GM13976 (cell line): ENCODE measurements at regions not wholly inside any gene's neighbourhood (a gene's known extent, or its start where the extent isn't known, plus 50 kb on each side); places are given as distances from the start of the nearest gene placed in this dataset.

Source experiments
- DNase-seq: peaks from one replicate; pipeline ENCODE4 v3.0.0; 2012; ENCODE audit warnings: low spot score
- in situ Hi-C: fragments of 300-500 bp; cut with MboI; formaldehyde crosslinking; loops from one replicate; pipeline ENCODE4 v1.12.0; 2022; ENCODE audit warnings: low sequenced_read_pairs, mixed read lengths, inconsistent platforms; ENCODE audit not compliant: unreplicated experiment
- TF ChIP-seq, protein P1 (sequence below): IDR thresholded peaks from 2 replicates; pipeline ENCODE4 v1.5.1; 2012; ENCODE audit warnings: borderline replicate concordance, mild to moderate bottlenecking; ENCODE audit not compliant: insufficient read depth; ENCODE audit errors: extremely low read depth, missing control alignments, control extremely low read depth

DNA sequence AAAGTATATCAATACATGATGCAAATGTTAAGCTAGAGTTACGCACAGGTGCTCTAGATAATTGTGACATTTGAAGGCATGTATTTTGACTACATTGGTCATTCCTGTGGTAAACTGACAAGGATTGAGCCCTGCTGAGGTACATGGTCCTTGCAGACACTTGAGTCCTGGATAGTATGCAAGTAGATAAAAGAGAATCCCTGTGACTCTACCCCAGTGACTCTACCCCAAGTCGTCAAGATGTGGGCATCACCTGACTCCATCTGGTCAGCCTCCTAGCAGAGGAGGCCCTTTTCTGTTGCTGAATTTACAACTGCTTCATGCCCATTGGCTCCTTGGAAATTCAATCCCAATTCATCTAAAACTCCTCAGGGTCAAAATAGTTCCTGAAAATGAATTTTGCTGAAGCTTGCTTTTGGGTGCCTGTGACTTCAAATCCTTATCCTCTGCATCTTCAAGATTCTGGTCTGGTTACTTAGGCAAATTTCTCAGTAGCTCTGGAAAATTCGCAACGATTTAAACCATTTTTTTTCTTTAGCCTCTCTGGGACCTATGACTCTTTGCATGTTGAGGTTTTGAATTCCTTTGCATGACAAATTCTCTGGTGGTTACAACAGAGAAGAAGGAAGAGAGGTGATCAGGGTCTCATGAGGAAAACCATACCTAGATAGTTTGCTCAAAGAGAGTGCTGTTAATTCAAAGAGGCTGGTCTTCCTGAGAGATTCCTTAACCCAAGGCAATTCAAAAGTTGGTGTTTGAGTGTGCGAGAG is 422.1 kb downstream of the FGF9 start:
- no peak for DNase-seq
- in situ Hi-C loops: no loop called here
- TF ChIP-seq, protein P1, sequence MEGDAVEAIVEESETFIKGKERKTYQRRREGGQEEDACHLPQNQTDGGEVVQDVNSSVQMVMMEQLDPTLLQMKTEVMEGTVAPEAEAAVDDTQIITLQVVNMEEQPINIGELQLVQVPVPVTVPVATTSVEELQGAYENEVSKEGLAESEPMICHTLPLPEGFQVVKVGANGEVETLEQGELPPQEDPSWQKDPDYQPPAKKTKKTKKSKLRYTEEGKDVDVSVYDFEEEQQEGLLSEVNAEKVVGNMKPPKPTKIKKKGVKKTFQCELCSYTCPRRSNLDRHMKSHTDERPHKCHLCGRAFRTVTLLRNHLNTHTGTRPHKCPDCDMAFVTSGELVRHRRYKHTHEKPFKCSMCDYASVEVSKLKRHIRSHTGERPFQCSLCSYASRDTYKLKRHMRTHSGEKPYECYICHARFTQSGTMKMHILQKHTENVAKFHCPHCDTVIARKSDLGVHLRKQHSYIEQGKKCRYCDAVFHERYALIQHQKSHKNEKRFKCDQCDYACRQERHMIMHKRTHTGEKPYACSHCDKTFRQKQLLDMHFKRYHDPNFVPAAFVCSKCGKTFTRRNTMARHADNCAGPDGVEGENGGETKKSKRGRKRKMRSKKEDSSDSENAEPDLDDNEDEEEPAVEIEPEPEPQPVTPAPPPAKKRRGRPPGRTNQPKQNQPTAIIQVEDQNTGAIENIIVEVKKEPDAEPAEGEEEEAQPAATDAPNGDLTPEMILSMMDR: no peak

DNA sequence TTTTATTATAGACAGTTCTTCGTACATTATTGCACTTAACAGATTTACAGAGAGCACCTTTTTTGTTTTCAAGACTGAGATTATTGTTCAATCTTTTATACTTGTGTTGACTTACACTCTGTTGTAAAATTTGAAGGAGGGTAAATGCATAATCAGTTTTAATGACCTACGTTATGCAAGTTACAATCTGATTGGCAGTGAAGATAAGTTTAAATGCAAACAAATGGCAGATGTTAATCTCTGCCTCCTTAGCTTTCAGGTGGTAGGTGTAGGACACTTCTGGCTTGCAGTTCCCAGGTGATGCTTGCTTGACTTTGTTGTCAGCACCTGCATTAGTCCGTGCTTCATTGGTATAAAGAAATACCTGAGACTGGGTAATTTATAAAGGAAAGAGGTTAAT is 424.9 kb downstream of the FGF9 start:
- DNase-seq: no peak
- TF ChIP-seq, protein P1: no peak
- in situ Hi-C loops: no loop called here

DNA sequence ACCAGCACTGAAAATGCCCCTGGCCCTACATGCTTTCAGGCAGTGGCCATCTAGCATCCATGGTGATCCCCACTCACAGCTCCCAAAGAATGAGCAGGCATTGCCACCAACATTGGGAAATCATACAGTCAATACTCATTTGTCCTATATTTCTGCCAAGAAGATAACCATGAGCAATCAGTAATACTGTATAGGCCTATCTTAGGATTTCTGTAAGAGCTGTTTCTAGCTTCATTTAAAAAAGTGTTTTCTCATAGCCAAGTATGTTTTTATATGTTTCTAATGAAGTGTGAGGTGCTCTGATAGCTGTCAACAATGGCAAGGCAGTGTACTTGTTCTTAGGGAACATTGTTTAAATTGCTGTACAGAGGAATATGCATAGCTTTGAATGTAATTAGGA is 428.7 kb downstream of the FGF9 start:
- in situ Hi-C loops: no loop called here
- DNase-seq: no peak
- TF ChIP-seq, protein P1: no peak

DNA sequence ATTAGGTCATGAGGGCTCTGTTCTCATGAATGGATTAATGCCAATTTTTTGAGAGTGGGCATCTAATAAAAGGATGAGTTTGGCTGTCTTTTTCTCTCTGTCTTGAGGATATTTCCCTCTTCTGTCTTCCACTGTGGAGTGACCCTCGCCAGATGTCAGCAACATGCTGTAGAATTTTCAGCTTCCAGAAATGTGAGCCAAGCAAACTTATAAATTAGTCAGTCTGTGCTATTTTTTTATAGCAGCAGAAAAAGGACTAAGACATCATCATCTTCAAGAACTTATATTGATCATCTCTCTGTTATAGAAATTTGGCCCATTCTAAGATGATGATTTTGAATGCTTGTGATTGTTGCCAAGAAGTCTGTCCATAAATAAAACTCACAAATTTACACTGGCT is 431.4 kb downstream of the FGF9 start:
- TF ChIP-seq, protein P1: no peak
- no peak for DNase-seq
- in situ Hi-C loops: no loop called here

DNA sequence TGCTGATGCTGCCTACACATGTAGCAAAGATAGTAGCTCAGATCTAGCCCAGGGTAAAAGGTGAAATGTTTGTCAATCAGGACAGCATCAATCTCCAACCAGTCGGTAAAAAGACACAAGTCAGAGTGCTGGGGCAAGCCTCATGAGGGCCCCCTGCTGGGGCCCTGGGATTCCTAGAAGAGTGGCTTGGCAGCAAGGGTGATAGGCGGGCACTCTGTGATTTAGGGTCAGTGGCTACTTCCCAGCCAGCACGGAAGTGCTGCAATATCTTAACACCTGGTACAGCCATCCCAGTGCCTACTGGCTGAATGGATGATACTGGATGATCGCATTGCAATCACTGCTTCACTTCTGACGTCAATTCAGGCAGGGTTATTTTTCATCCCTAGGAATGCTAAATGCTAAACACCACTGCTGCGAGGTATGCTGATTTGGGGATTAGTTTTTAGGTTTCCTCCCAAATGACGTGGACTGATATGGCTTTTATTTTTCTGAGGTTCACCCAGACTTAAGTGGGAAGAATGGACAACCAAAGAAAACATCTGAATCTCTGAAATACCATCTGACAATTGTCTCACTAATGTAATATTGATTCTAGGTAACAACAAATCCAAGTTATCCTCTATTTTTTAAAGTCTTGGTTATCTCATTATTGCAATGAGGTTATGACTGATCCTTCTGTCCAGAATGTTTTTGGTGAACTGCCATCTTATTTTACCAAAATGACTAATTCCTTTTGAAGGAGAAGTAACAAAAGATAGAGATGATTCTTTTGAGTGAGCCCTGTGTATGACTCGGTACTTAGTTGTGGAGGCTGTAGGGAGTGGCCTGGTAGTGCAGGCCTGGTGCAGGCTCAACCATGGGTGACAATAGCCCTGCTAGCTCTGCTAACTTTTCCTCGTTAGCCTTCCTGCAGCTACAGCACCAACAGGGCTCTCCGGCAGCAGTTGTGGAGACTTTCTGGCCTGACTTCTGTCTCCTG is 432.5 kb downstream of the FGF9 start:
- no peak for DNase-seq
- in situ Hi-C loops: no loop called here

DNA sequence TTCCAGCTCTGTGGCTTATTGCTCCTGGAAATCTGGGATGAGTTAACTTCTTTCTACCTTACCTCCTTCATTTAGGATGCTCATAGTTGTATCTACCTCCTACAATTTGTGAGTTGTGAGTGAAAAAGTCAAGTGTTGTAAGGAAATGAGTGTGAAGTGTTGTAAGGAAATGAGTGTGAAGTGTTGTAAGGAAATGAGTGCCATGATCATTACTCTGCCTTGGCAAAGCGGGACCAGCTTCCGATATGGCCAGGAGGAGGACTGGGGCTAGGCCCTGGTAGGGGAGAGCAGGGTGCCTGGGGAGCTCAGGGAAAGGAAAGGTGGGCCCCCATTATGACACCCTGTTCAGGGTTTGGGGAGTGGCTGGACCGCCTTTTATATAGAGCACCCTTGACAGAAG is 435.2 kb downstream of the FGF9 start:
- in situ Hi-C loops: no loop called here
- TF ChIP-seq, protein P1: no peak
- DNase-seq: no peak

More for the DNA sequence above, 432.5 kb downstream of the FGF9 start:
- TF ChIP-seq, protein P1: no peak
